Colon (tissue), 2 donors: ENCODE measurements at regions not wholly inside any gene's neighbourhood (a gene's known extent, or its start where the extent isn't known, plus 50 kb on each side); places are given as distances from the start of the nearest gene placed in this dataset.
"Not testable (repeated sequence)": the region's sequence is repeated elsewhere in the genome, so short reads cannot be mapped to it uniquely, and the experiment has no call there.

Experiments used
- FAIRE-seq: peaks from 2 replicates; lab custom pipeline; 2012; peaks lifted over from hg19 to GRCh38; lab: Jason Lieb, UNC
- donor health status: control.
- donor health status: control.

- no peak for FAIRE-seq
Observed at GRCh38 chr6:85283436-85283835, 166.4 kb upstream of the NT5E start.

DNA sequence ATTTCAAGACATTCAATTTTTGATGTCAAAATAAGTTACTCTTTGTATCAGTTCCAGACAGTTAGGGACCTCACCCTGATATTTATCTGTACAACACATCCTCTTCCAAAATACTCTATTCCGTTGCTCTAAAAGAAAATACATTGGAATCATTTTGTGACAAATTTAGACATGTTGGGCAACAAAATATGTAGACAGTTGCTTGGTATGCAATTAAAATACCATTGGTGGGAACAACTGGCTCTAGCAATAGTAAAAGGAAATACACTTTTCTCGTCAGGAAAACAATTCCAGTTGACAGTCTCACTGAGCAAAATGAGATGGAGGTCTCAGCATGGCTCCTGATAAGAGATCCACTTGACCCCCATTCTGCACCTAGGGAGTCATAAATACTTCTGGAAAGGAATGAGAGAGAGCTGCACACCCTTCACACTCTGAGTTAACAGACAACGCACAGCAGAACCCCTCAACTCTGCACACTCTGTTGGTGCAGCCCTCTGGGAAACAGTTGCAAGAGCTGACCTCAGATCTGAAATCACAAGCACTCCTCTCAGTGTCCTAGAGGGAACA, 171.3 kb upstream of the NT5E start:
- no peak for FAIRE-seq

DNA sequence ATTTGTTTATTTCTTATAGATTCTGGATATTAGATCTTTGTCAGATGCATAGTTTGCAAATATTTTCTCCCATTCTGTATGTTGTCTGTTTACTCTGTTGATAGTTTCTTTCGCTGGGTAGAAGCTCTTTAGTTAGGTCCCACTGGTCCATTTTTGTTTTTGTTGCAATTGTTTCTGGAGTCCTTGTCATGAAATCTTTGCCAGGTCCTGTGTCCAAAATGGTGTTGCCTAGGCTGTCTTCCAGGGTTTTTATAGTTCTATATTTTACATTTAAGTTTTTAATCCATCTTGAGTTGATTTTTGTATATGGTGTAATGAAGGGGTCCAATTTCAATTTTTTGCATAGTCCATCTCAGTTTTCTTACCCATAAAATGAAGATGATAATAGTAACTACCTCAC, 173.9 kb upstream of the NT5E start:
- FAIRE-seq = not testable (repeated sequence)

DNA sequence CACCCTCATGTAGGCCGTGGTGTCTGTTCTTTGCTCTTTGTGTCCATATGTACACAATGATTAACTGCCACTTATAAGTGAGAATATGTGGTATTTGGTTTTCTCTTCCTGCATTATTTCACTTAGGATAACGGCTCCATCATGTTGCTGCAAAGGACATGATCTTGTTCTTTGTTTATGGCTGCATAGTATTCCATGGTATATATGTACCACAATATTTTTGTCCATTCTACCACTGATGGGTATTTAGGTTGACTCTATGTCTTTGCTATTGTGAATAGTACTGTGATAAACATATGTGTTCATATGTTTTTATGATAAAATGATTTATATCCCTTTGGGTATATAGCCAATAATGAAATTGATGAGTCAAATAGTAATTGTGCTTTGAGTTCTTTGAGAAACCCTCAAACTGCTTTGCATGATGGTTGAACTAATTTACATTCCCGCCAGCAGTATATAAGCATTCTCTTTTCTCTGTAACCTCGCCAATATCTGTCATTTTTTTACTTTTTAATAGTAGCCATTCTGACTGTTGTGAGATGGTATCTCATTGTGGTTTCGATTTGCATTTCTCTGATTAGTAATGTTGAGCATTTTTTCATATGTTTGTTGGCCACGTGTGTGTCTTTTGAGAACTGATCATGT, 174.4 kb upstream of the NT5E start:
- FAIRE-seq = no peak

DNA sequence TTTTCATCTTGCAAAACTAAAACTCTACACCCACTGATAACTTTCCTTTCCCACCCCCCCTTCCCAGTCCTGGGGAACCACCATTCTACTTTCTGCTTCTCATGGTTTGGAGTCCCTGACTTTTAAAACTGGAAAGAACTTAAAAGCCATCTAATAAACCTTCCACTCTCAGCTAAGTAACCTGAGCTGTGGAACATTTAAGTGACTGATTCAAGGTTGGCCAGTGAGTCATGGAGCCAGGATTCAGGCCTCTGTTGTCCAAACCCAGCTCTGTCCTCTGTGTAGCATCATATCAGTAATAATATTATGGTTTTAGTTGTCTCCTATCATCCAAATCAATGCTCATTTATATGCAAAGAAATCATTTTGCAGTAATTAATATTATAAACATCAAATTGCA, 176.0 kb upstream of the NT5E start:
- no peak for FAIRE-seq

DNA sequence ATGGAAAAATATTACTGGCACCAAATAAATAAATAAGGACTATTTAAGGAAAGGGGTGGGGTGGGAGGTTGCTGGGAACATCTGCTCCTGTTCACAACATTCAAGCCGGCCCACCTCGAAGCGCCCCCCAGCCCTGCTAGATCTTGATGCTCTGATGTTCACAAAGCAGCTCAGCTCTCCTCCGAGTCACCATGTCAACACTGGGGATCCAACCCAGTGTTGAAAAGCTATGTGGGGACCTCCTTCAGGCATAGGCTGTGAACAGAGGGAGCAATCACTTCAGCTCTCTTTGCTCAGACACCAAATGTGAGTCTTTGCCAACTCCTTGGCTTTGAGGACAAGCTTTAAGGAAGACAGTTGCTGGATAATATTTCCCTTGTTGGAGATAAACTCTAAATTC, 176.8 kb upstream of the NT5E start:
- no peak for FAIRE-seq

DNA sequence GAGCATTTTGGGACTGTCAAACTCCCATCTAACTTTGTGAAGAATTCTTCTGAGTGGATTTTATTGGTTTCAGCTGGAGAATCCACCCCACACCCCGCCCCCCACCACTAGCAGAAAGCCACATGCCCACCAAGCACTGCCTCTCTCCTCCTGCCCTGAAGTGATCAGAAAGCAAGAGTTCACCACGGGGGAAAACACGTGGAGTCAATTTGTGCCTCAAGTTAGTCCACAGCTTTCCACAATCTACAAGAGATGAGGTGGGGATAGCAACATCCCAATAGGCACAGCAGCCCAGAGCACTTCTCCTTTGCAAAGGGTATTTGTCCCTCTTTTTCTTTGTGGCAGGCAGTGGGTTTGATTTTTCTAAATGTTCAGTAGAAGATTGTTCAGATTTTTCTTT, 177.3 kb upstream of the NT5E start:
- no peak for FAIRE-seq

- FAIRE-seq = no peak
Observed at GRCh38 chr6:85262621-85263020, 187.3 kb upstream of the NT5E start.

GRCh38 chr6:85261271-85261670, 188.6 kb upstream of the NT5E start:
- no peak for FAIRE-seq

DNA sequence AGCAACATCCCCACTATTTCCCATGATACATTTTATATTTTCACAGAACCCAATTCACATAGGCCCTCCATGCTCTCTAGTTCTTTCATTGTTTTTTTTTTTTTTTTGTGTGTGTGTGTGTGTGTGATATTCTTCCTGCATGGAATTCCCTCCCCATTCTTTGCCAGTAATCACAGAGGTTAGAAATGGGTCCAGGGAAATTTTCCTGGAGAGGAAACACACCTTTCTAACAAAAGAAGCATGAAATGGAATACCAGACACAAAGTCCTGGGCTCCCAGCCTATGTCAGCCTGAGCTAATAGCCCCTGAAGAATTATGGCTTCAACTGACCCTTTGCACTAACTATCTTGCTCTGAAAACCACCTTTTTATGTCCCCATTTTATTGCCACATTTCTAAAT, 194.2 kb upstream of the NT5E start:
- no peak for FAIRE-seq

- no peak for FAIRE-seq
Observed at GRCh38 chr6:85252552-85252951, 197.3 kb upstream of the NT5E start.

- no peak for FAIRE-seq
Observed at GRCh38 chr6:85252085-85252484, 197.8 kb upstream of the NT5E start.

GRCh38 chr6:85251300-85251699, 198.6 kb upstream of the NT5E start:
- FAIRE-seq = no peak

GRCh38 chr6:85250586-85251220, 199.2 kb upstream of the NT5E start:
- no peak for FAIRE-seq

- FAIRE-seq = no peak
Observed at GRCh38 chr6:85245004-85245403, 204.9 kb upstream of the NT5E start.

- FAIRE-seq = no peak
Observed at GRCh38 chr6:85241498-85242052, 208.3 kb upstream of the NT5E start.

GRCh38 chr6:85240787-85241385, 209.0 kb upstream of the NT5E start:
- FAIRE-seq = no peak

GRCh38 chr6:85237478-85237877, 212.4 kb upstream of the NT5E start:
- no peak for FAIRE-seq

DNA sequence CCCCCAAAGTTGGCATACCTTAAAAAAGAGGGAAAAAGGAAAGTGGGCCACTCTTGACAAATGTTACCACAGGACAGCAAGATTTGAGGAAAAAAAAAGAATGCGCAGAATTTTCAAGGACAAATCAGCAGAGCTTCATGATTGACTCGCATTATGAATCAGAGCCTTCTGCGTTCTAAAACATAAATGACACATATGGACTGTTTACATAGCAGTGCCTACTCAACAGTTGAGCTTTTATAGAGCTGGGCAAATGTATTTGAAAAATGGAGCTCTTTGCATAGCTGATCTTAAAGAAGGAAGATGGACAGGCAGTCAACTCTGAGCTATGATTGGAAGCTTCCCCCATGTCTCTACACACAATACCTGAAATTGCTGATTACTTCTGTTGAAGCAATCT, 213.2 kb upstream of the NT5E start:
- FAIRE-seq = no peak

GRCh38 chr6:85227345-85227744, 222.5 kb upstream of the NT5E start:
- not testable (repeated sequence) for FAIRE-seq

- FAIRE-seq = not testable (repeated sequence)
Observed at GRCh38 chr6:85212794-85213193, 237.1 kb upstream of the NT5E start.

DNA sequence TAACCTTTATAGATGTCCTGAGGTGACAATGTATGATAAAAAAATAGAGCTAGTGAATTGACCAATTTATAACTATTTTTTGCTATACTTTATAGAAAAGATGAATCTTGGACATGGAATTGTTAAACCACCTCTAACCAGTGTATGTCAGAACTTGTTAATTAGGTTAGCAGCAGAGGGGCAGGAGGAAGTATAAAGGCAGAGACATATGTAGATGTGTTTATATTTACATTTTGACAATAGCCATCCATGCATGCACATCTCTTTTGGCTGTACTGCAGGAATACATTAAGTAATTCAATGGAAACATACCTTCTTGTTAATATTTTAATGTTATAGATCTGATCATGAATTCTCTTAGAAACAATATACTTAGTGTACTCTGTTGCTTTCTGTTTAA, 254.6 kb upstream of the NT5E start:
- FAIRE-seq = no peak

GRCh38 chr6:85193339-85193738, 256.5 kb upstream of the NT5E start:
- FAIRE-seq = no peak
